Stomach (tissue), 8 donors: ENCODE measurements at regions not wholly inside any gene's neighbourhood (a gene's known extent, or its start where the extent isn't known, plus 50 kb on each side); places are given as distances from the start of the nearest gene placed in this dataset.
A peak's percentile ranks its signal among the peaks of the same experiment; 100 is the strongest.

Experiments
- DNase-seq, 2 donors: peaks; one replicate each; pipeline versions ENCODE4 v3.0.0 to v3.0.0-alpha.2; 2013 to 2019
- H3K27ac ChIP-seq, 5 donors: fragments of 200-600 bp in 4 of 5; sonication (generic) in 4 of 5; one replicate each; pipeline ENCODE4 v1.5.1; 2013 to 2019; ENCODE audit warnings: mild to moderate bottlenecking in 1 of 5, moderate library complexity in 1 of 5
- H3K27me3 ChIP-seq, 3 donors: fragments of 200-600 bp; sonication (generic); one replicate each; pipeline ENCODE4 v1.5.1; 2017 to 2019; ENCODE audit warnings: mixed run types in 1 of 3
- H3K36me3 ChIP-seq, 4 donors: fragments of 200-600 bp; sonication (generic); 1 replicate in 3 of 4; 2 replicates in 1 of 4; pipeline ENCODE4 v1.5.1; 2016 to 2019
- H3K4me1 ChIP-seq, 4 donors: fragments of 200-600 bp; sonication (generic); one replicate each; pipeline ENCODE4 v1.5.1; 2016 to 2019
- H3K4me3 ChIP-seq, 4 donors: fragments of 200-600 bp; sonication (generic) in 3 of 4; one replicate each; pipeline ENCODE4 v1.5.1; 2016 to 2019; ENCODE audit warnings: mild to moderate bottlenecking in 1 of 4
- H3K9me3 ChIP-seq, 4 donors: fragments of 200-600 bp; sonication (generic); one replicate each; pipeline ENCODE4 v1.5.1; 2016 to 2019
- CTCF ChIP-seq, 7 experiments: fragments of 450-650 bp in 4 of 7; fragments of 200-600 bp in 3 of 7; sonication (generic) in 3 of 7; IDR thresholded peaks; one replicate each; pipeline ENCODE4 v1.5.1; 2016 to 2019; ENCODE audit warnings: antibody characterized with exemption in 7 of 7, control low read depth in 2 of 7, mild to moderate bottlenecking in 1 of 7
- EP300 ChIP-seq: sonication (generic); formaldehyde crosslinking; IDR thresholded peaks from one replicate; pipeline ENCODE4 v1.6.1; 2017; ENCODE audit warnings: antibody characterized with exemption
- POLR2A ChIP-seq, 4 donors: fragments of 450-650 bp; IDR thresholded peaks; one replicate each; pipeline ENCODE4 v1.6.1; 2016; ENCODE audit warnings: antibody characterized with exemption in 4 of 4, control low read depth in 2 of 4, mild to moderate bottlenecking in 1 of 4, moderate library complexity in 1 of 4
- POLR2AphosphoS5 ChIP-seq, 3 donors: sonication (generic); formaldehyde crosslinking; IDR thresholded peaks; one replicate each; pipeline ENCODE4 v1.6.1; 2016; ENCODE audit warnings: antibody characterized with exemption in 3 of 3
- WGBS, 5 donors: extraction: QIAGEN DNeasy Blood & Tissue Kit in 3 of 5; methylation state at CpG; one replicate each; pipeline versions ENCODE4 v1.1.5 to v1.1.7; 2013 to 2018; 5-methylcytosine and 5-hydroxymethylcytosine counted together
- intact Hi-C: fragments of 100-400 bp; cut with DNase I; formaldehyde crosslinking; loops from one replicate; pipeline ENCODE4 v1.15.1; 2023; ENCODE audit warnings: low total_unique reads
- donor health status: healthy with polysubstance abuse.
- donor health status: Bipolar disorder and iron deficiency.
- donor health status: healthy.

- no peaks in the 10 kb centered on the region for H3K4me1 ChIP-seq
- no peak for TF ChIP-seq POLR2A (IDR thresholded peaks at IDR 0.05)
- TF ChIP-seq CTCF (IDR thresholded peaks at IDR 0.05), result no peak
- TF ChIP-seq EP300, result no peak
- TF ChIP-seq POLR2AphosphoS5 (IDR thresholded peaks at IDR 0.05), result no peak
- no peak overlapping the region for H3K27ac ChIP-seq
- WGBS, 5 donors, result 73 to 88% (median 80%) methylated on average over 2 of the region's 2 CpGs
- H3K9me3 ChIP-seq, result no peaks in the 10 kb centered on the region
- DNase-seq, result no peak
- no peak overlapping the region for H3K4me3 ChIP-seq
- H3K36me3 ChIP-seq, result no peaks in the 10 kb centered on the region
- intact Hi-C loops, result no loop called here
- no peaks in the 10 kb centered on the region for H3K27me3 ChIP-seq
These were observed 483.2 kb downstream of the PTPRC start for GRCh38 chr1:199122085-199122484.

DNA sequence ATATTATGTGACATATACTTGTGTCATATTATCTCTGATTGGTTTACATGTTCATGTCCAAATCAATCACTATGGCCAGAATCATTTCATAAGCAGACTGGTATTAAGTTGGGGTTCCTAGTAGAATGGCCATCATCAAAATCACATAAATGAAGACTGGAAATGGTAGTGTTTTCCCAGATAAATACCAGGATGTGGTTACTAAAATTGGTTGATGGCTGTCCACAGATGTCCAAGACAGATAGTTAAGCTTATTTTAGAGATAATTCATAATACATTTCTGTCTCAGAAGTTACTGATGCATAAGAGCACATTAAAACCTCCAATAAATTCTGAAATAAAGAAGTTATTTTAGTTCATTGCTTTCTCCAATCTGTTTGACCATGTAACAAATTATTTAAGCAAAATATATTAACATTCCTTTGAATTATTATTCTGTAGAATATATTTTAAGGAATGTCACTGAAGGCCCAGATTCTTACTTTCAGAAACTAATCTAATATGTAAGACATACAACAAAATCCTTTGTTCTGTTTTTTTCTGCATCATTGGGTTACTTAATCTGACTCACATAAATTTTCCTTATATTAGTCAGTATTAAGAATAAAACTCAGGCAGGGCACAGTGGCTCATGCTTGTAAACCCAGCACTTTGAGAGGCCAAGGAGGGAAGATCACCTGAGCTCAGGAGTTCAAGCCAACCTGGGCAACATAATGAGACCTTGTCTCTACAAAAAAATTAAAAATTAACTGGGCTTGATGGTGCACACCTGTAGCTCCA lies 483.9 kb downstream of the PTPRC start:
- H3K27me3 ChIP-seq, result no peaks in the 10 kb centered on the region
- H3K4me1 ChIP-seq, result no peaks in the 10 kb centered on the region
- no peaks in the 10 kb centered on the region for H3K9me3 ChIP-seq
- H3K4me3 ChIP-seq, result no peak overlapping the region
- no peak for TF ChIP-seq CTCF (IDR thresholded peaks at IDR 0.05)
- no peak for TF ChIP-seq POLR2A (IDR thresholded peaks at IDR 0.05)
- intact Hi-C loops, result no loop called here
- no peak overlapping the region for H3K27ac ChIP-seq
- no peak for DNase-seq
- no peaks in the 10 kb centered on the region for H3K36me3 ChIP-seq

GRCh38 chr1:199123615-199124014 lies 484.8 kb downstream of the PTPRC start:
- WGBS, 5 donors, result 83 to 89% (median 86%) methylated on average over 4 of the region's 4 CpGs
- intact Hi-C loops, result no loop called here
- Histone ChIP-seq H3K4me3 (no peak overlapping the region), H3K36me3 (no peaks in the 10 kb centered on the region), H3K4me1 (no peaks in the 10 kb centered on the region), H3K27ac (no peak overlapping the region), H3K9me3 (no peaks in the 10 kb centered on the region), H3K27me3 (no peaks in the 10 kb centered on the region)
- peak in 1 of 2 donors; percentile 10 for DNase-seq
- TF ChIP-seq POLR2AphosphoS5 (IDR thresholded peaks at IDR 0.05) (no peak), POLR2A (IDR thresholded peaks at IDR 0.05) (no peak), CTCF (IDR thresholded peaks at IDR 0.05) (no peak), EP300 (no peak)

- Histone ChIP-seq H3K4me3 (no peak overlapping the region), H3K36me3 (no peaks in the 10 kb centered on the region), H3K27me3 (no peaks in the 10 kb centered on the region), H3K4me1 (no peaks in the 10 kb centered on the region), H3K27ac (no peak overlapping the region), H3K9me3 (no peaks in the 10 kb centered on the region)
- no peak for DNase-seq
- WGBS, 5 donors, result 25 to 55% (median 40%) methylated on average over 1 of the region's 1 CpG
- TF ChIP-seq EP300, result no peak
- TF ChIP-seq POLR2A (IDR thresholded peaks at IDR 0.05), result no peak
- TF ChIP-seq POLR2AphosphoS5 (IDR thresholded peaks at IDR 0.05), result no peak
- no peak for TF ChIP-seq CTCF (IDR thresholded peaks at IDR 0.05)
- intact Hi-C loops, result no loop called here
These were observed 485.5 kb downstream of the PTPRC start for GRCh38 chr1:199124351-199124750.
